SH-SY5Y (cell line): ENCODE measurements at regions not wholly inside any gene's neighbourhood (a gene's known extent, or its start where the extent isn't known, plus 50 kb on each side); places are given as distances from the start of the nearest gene placed in this dataset.

Source experiments
- GATA2 ChIP-seq: IDR thresholded peaks from 2 replicates; pipeline ENCODE4 v1.6.1; 2011; ENCODE audit warnings: mild to moderate bottlenecking, low read depth, low read length
- GATA3 ChIP-seq: IDR thresholded peaks from 2 replicates; pipeline ENCODE4 v1.6.1; 2011; ENCODE audit warnings: low read depth, mild to moderate bottlenecking, low read length, moderate library complexity

DNA sequence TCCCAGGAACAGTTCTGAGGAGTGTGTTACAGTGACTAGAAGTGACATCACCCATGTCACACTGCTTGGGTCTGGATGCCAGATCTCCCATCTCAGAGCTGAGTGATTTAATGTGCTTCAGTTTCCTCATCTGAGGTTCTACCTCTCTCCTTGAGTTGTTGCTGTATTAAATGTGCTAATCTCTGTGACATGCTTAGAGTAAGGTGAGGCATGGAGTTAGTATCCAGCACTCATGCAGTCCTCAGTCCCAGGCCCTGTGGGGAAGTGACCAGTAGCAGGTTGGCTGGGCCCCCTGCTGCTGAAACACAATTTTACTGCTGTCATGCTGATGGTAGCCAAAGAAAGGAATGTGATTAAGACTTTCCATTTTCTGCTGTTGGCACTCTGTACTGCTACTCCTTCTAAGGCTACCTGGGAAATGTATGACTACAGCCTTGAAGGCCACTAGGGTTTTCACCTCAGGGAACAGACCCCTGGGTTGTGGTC, 639.6 kb downstream of the MID1IP1 start:
- no peak for TF ChIP-seq GATA2
- no peak for TF ChIP-seq GATA3

DNA sequence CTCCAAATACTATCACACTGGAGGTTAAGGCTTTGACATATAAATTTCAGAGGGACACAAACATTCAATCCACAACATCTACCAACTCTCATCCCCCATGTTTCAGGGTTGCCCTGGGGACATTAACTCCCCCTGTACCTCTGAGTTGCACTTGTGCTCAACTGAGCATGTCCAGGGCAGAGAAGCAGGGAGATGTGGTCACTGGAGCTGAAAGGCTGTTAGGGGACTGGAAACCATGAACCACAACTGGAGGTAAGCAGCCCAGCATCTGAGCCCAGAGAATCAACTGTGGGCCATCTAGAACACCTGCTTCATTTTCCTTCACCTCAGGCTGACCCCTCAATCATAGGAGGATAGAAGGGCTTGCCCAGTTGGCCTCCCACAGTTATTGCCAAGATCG, 641.1 kb downstream of the MID1IP1 start:
- TF ChIP-seq GATA2 (no peak), GATA3 (no peak)

DNA sequence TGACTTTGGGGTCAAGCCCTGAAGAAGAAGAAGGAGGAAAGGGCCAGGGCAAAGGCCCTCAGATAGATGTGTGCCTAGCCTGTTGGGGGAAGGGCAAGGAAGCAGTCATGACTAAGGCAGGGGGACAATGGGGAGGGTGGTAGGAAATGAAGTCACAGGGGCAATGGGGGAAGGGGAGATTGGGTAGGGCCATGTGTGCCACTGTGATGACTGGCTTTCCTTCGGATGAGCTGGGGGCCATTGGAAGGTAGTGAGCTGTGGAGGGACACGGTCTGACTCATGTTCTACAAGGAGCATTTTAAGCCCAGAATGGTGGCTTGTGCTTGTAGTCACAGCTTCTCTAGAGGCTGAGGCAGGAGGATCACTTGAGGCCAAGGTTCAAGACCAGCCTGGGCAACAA, 642.0 kb downstream of the MID1IP1 start:
- TF ChIP-seq GATA3 (no peak), GATA2 (no peak)

GRCh38 chrX:39445336-39445735, 644.1 kb downstream of the MID1IP1 start:
- no peak for TF ChIP-seq GATA3
- TF ChIP-seq GATA2: no peak

GRCh38 chrX:39449352-39449751, 648.1 kb downstream of the MID1IP1 start:
- TF ChIP-seq GATA2 (no peak), GATA3 (no peak)

DNA sequence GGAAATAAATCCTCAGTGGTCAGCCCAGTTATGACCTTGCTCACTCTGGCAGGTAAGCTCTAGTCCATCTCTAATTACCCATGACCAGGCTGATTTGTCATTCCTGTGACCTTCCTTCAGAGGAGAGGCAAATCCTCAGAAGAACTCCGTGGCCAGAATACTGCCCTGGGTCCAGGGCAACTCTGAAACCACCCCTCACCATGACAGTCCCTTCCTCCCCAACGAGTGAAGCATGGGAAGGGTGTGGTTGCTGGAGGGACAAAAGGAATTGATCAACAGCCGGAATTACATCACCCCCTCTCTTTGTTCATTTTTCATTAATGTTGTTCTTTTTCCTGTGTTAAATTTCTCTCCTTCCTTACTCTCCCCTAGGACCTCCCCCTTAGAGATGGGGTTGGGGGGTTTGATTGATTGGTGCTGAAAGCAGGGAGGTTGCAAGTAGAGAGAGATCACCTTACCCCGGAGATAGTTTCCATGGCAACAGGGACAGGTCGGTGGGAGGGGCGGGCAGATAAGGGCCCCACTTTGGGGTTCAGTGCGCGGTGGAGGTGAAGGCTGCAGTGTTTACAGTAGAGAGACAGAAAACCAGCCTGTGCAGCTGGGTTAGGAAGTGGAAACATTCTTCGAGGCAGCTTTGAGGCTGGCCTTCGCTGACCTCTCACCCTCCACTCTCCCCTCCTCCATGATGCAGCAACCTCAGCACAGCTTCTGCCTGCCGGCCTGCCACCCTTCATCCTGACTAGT, 647.4 kb downstream of the BCOR start:
- TF ChIP-seq GATA2 (no peak), GATA3 (no peak)

GRCh38 chrX:39451046-39451445, 646.7 kb downstream of the BCOR start:
- no peak for TF ChIP-seq GATA3
- no peak for TF ChIP-seq GATA2

DNA sequence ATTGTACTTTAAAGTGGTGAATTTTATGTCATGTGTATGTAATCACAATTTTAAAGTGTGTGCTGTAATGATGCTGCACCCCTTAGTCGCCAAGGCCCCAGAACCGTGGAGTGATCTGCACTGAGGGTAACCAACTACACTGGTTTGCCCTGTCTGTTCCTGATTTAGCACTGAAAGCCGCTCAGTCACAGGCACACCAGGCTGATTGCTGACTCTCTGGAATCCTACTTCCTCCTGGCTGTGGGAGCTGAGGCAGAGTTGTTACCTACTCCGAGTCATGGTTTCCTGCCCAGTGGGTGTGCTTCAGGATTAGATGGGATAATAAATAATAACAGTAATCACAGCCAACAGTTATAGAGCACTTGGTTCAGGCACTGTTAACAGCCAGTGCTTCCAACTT, 645.4 kb downstream of the BCOR start:
- TF ChIP-seq GATA3 (no peak), GATA2 (no peak)

DNA sequence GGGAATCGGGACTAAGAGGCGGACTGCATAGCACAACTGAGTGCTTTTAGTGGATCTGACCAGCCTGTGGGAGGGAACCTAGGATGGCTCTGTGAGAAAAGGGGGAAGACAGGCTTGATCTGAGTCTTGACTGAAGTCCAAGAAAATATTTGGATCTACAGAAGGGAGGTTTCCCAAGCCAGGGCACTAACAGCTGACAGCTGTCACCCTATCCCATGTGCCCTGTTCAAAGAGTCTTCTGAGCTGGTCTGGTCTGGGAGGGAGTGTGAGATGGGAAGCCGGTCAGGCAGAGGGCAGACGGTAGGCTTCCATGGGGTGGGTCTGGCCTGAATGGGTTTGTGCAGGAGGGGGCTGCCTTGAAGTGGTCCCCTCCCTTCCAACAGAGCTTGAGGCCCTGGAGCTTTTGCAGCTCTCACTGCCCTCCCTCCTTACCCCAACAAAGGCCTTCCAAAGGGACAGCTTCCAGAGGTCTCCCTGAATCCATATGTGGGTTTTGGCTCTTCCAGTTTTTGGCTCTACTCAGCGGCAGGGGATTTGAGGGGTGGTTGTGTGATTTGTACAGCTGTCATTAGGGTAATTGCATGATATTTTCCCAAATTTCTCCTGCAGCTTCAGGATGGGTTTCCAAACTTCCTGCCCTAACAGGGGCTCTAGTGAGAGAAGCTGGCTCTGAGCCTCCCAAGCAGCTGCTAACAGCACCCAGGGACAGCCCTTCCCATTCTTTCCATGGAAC, 643.7 kb downstream of the BCOR start:
- no peak for TF ChIP-seq GATA3
- no peak for TF ChIP-seq GATA2

GRCh38 chrX:39456894-39457604, 640.7 kb downstream of the BCOR start:
- no peak for TF ChIP-seq GATA3

- no peak for TF ChIP-seq GATA2
- no peak for TF ChIP-seq GATA3
These were observed 639.0 kb downstream of the BCOR start for GRCh38 chrX:39458779-39459178.

DNA sequence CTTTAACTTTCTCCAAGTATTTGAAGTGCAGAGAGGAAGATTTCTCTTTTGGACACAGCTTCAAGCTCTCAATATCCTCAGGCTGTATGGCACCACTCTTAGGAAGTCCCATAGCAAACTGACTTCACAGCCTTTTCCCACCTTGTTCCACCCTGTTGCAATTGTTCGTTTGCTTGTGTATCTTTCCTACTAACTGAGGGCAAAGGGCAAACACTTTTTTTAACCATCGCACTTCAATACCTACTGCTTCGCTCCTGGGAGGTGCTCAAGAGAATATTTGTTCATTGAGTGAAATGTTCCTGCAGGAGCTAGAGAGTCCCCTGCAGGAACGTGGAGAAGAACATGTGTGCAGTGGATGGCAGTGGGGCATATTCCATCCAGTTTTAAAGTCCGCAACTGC, 638.6 kb downstream of the BCOR start:
- TF ChIP-seq GATA2: no peak

DNA sequence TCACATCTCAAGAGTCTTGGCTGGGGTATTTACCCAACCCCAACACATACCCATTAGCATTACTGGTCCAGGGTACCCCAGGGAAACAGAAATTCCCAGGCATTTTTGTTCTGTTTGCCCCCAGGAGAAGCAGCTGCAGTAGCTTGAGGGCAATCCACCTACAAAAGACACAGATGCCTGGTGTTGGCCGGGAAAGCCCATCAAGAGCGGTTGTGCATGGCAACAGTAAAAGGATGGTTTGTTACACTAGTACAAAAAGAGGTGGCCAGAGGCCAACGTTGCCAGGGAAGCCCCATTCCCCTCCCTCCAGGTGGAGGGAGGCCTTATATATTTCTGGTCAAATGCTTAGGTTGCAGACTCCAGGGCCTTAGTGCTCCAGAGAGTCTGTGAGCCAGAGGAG, 637.8 kb downstream of the BCOR start:
- no peak for TF ChIP-seq GATA3
- no peak for TF ChIP-seq GATA2

DNA sequence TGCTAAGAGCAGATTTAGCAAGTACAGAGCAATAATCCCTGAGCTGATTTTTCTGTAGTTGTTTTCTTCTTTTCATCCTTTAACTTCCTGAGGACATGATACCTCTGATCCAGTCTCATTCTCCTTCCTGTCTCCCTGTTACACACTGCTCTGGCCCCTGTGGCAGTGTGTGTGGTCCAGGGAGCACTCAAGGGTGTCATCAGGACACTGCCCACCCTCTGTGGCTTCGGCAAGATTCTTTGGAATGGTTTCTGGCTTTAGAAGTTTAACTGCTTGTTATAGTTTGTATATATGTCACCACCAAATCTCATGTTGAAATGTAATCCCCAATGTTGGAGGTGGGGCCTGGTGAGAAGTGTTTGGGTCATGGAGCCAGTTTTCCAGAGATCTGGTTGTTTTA, 637.3 kb downstream of the BCOR start:
- no peak for TF ChIP-seq GATA2

DNA sequence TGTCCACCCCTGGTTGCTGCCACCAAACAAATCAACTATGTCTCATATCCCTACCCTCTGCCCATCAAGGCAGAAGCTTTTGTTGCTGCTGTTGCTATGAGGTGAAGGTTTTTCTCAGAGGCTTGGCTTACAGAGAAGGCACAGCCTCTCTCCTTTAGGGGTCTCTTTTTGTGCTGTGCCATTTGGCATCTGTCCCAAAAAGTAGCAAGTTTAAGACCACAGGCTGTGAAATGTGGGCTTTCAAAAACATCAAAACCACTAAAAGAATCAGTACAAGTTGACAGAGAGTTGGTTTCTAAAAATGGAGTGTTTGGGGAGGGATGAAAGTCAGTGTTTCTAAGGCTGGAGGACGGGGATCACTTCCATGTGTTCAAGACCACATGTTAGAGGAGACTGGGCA, 634.9 kb downstream of the BCOR start:
- TF ChIP-seq GATA2: no peak
- no peak for TF ChIP-seq GATA3

- TF ChIP-seq GATA3 (no peak), GATA2 (no peak)
These were observed 633.5 kb downstream of the BCOR start for GRCh38 chrX:39464253-39464652.
